ENCODE measurements at regions not wholly inside any gene's neighbourhood (a gene's known extent, or its start where the extent isn't known, plus 50 kb on each side); places are given as distances from the start of the nearest gene placed in this dataset.
"Not testable (repeated sequence)": the region's sequence is repeated elsewhere in the genome, so short reads cannot be mapped to it uniquely, and the experiment has no call there.

DNA sequence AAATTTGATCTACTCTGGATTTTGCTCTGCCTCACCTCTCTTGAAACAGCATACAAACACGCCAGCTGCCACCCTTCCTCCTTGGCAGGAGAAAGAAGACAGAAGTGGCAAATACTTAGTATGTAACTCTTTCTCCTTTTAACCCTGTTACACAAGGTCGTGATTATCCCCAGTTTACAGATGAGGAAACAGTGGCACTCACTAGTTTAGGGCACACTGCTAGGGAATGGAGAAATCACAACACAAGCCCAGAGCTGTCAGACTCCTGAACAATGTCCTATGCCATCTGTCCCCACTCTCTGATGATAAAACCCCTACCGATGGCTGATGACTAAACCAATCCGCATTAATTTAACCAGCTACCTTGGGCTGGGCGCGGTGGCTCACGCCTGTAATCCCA is 79.7 kb downstream of the FGD2 start:
- intact Hi-C loops (cut with DNase I) = no loop called here
- Histone ChIP-seq H3K4me1 (ENCODE audit: insufficient read depth) (peaks cover 16% of the 10 kb centered on the region), H3K27ac (no peak overlapping the region), H3K36me3 (no peaks in the 10 kb centered on the region), H3K4me3 (no peak overlapping the region), H3K9me3 (no peaks in the 10 kb centered on the region), H3K27me3 (no peaks in the 10 kb centered on the region)
- no peak for TF ChIP-seq POLR2A (IDR thresholded peaks at IDR 0.05)
- TF ChIP-seq EP300 (IDR thresholded peaks at IDR 0.05) = no peak
- TF ChIP-seq, protein P1, sequence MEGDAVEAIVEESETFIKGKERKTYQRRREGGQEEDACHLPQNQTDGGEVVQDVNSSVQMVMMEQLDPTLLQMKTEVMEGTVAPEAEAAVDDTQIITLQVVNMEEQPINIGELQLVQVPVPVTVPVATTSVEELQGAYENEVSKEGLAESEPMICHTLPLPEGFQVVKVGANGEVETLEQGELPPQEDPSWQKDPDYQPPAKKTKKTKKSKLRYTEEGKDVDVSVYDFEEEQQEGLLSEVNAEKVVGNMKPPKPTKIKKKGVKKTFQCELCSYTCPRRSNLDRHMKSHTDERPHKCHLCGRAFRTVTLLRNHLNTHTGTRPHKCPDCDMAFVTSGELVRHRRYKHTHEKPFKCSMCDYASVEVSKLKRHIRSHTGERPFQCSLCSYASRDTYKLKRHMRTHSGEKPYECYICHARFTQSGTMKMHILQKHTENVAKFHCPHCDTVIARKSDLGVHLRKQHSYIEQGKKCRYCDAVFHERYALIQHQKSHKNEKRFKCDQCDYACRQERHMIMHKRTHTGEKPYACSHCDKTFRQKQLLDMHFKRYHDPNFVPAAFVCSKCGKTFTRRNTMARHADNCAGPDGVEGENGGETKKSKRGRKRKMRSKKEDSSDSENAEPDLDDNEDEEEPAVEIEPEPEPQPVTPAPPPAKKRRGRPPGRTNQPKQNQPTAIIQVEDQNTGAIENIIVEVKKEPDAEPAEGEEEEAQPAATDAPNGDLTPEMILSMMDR (IDR thresholded peaks at IDR 0.05) = no peak
- WGBS, 3 donors = 94 to 95% (median 95%) methylated on average over 7 of the region's 7 CpGs
- DNase-seq = no peak

DNA sequence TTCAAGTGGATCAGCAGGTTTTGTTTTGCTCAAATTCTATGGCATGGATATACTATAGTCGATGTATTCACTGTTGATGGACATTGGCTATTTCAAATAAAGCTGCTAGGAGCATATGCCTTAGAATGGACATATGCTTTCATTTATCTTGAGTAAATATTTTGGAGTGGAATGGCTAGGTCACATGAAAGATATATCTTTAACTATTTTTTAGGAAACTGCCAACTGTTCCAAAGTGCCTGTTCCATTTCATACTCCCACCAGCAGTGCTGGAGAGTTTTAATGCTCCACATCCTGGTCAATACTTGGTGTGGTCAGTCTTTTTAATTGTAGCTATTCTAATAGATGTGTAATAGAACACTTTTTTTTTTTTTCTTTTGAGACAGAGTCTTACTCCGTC is 81.1 kb upstream of the PIM1 start:
- intact Hi-C loops (cut with DNase I) = no loop called here
- H3K27ac ChIP-seq = no peak overlapping the region
- no peaks in the 10 kb centered on the region for H3K27me3 ChIP-seq
- H3K4me3 ChIP-seq = no peak overlapping the region
- no peak for DNase-seq
- TF ChIP-seq POLR2A (IDR thresholded peaks at IDR 0.05) (no peak), EP300 (IDR thresholded peaks at IDR 0.05) (no peak)
- TF ChIP-seq, protein P1 (IDR thresholded peaks at IDR 0.05) = no peak
- H3K36me3 ChIP-seq = no peaks in the 10 kb centered on the region
- no peaks in the 10 kb centered on the region for H3K9me3 ChIP-seq
- 52 to 71% (median 66%) methylated on average over 2 of the region's 2 CpGs for WGBS, 3 donors
- H3K4me1 ChIP-seq (ENCODE audit: insufficient read depth) = peaks cover 8% of the 10 kb centered on the region

DNA sequence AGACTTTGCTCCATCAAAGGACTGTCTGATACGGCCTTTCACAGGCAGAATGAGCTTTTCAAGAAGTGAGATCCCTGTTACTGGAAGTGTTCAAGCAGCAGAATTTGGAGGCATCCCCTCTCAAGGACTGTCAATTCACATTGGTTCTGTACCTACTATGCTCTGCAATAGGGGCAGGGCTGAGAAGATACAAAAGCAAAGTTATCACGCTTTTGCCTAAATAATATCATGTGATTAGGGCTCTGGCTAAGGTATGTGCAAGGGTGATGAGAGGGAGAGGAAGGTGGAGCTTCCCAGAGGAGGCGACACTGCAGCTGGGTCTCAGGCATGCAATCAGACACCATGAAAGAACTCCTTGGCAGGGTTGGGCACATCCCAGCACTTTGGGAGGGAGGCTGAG is 80.2 kb upstream of the PIM1 start:
- Histone ChIP-seq H3K9me3 (no peaks in the 10 kb centered on the region), H3K27me3 (no peaks in the 10 kb centered on the region), H3K4me1 (ENCODE audit: insufficient read depth) (no peaks in the 10 kb centered on the region), H3K4me3 (no peak overlapping the region), H3K27ac (no peak overlapping the region), H3K36me3 (no peaks in the 10 kb centered on the region)
- no peak for TF ChIP-seq EP300 (IDR thresholded peaks at IDR 0.05)
- TF ChIP-seq POLR2A (IDR thresholded peaks at IDR 0.05) = no peak
- TF ChIP-seq, protein P1 (IDR thresholded peaks at IDR 0.05) = no peak
- DNase-seq = no peak
- 84 to 95% (median 88%) methylated on average over 3 of the region's 3 CpGs for WGBS, 3 donors
- intact Hi-C loops (cut with DNase I) = no loop called here

DNA sequence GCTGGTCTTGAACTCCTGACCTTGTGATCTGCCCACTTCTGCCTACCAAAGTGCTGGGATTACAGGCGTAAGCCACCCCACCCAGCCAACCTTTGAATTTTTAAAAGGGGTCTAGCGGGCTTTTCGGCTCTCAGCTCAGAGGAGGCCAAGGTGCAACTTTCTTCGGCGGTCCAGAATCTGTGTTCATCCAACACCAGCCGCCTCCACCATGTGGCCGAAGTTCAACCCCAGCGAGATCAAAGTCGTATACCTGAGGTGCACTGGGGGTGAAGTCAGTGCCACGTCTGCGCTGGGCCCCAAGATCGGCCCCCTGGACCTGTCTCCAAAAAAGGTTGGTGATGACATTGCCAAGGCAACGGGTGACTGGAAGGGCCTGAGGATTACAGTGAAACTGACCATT is 78.8 kb upstream of the PIM1 start:
- H3K27ac ChIP-seq; H3K9me3 ChIP-seq; H3K4me1 ChIP-seq (ENCODE audit: insufficient read depth); H3K36me3 ChIP-seq; intact Hi-C loops (cut with DNase I); DNase-seq; H3K4me3 ChIP-seq; H3K27me3 ChIP-seq: not testable (repeated sequence)
- WGBS, 3 donors = 94 to 98% (median 96%) methylated on average over 13 of the region's 13 CpGs

DNA sequence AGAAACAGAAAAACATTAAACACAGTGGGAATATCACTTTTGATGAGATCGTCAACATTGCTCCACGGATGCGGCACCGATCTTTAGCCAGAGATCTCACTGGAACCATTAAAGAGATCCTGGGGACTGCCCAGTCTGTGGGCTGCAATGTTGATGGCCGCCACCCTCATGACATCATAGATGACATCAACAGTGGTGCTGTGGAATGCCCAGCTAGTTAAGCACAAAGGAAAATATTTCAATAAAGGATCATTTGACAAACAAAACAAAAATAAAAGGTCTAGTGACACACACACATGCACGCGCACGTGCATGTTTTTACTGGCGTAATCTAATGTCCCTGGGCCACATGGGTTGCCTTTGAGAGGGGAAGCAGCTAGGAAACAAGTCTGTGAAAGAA is 78.4 kb upstream of the PIM1 start:
- not testable (repeated sequence) for DNase-seq

More for the DNA sequence above, 78.4 kb upstream of the PIM1 start:
- H3K27me3 ChIP-seq; H3K27ac ChIP-seq; H3K36me3 ChIP-seq; intact Hi-C loops (cut with DNase I); H3K4me3 ChIP-seq; H3K4me1 ChIP-seq (ENCODE audit: insufficient read depth); H3K9me3 ChIP-seq: not testable (repeated sequence)
- 86 to 92% (median 89%) methylated on average over 9 of the region's 9 CpGs for WGBS, 3 donors
